Neural cell (in vitro differentiated cells): ENCODE measurements at regions not wholly inside any gene's neighbourhood (a gene's known extent, or its start where the extent isn't known, plus 50 kb on each side); places are given as distances from the start of the nearest gene placed in this dataset.

ENCODE experiments used
- H2AFZ ChIP-seq: fragments of 200-600, 300-800 bp; sonication (generic), shearing (Covaris generic); 2 replicates; pipeline ENCODE4 v1.6.0; 2014; ENCODE audit warnings: low read depth, mild to moderate bottlenecking, antibody characterized with exemption, low read length, moderate library complexity
- H3F3A ChIP-seq: fragments of 200-600 bp; shearing (Covaris generic); 2 replicates; pipeline ENCODE4 v1.6.1; 2016; ENCODE audit warnings: mild to moderate bottlenecking, moderate library complexity, mixed read lengths, antibody characterized with exemption, low read length; ENCODE audit not compliant: insufficient read depth, poor library complexity, severe bottlenecking
- H3K27ac ChIP-seq: fragments of 200-600, 300-800 bp; sonication (generic), shearing (Covaris generic); 2 replicates; pipeline ENCODE4 v1.5.1; 2014; ENCODE audit warnings: mild to moderate bottlenecking, low read length, moderate library complexity
- H3K27me3 ChIP-seq: fragments of 300-800, 200-600 bp; sonication (generic), shearing (Covaris generic); 2 replicates; pipeline ENCODE4 v1.6.0; 2014; ENCODE audit warnings: mild to moderate bottlenecking, low read depth, low read length, moderate library complexity; ENCODE audit not compliant: insufficient read depth
- H3K36me3 ChIP-seq: fragments of 300-800, 200-600 bp; sonication (generic), shearing (Covaris generic); 2 replicates; pipeline ENCODE4 v1.5.1; 2014; ENCODE audit warnings: mild to moderate bottlenecking, antibody characterized with exemption, low read length, moderate library complexity; ENCODE audit not compliant: insufficient read depth
- H3K4me2 ChIP-seq: fragments of 300-800, 200-600 bp; sonication (generic), shearing (Covaris generic); 2 replicates; pipeline ENCODE4 v1.6.0; 2014; ENCODE audit warnings: mild to moderate bottlenecking, low read length
- H3K4me3 ChIP-seq: fragments of 300-800, 200-600 bp; sonication (generic), shearing (Covaris generic); 2 replicates; pipeline ENCODE4 v1.5.1; 2014; ENCODE audit warnings: mild to moderate bottlenecking, low read length, moderate library complexity
- H3K79me2 ChIP-seq: fragments of 200-600 bp; shearing (Covaris generic); replicated peaks from 2 replicates; pipeline ENCODE4 v1.6.0; 2014; ENCODE audit warnings: mild to moderate bottlenecking, low read length, moderate library complexity; ENCODE audit not compliant: insufficient read depth
- H3K9ac ChIP-seq: fragments of 300-800, 200-600 bp; sonication (generic), shearing (Covaris generic); 2 replicates; pipeline ENCODE4 v1.6.1; 2016; ENCODE audit warnings: mild to moderate bottlenecking, low read length, mixed read lengths
- H3K9me2 ChIP-seq: fragments of 200-600 bp; shearing (Covaris generic); 2 replicates; pipeline ENCODE4 v1.6.1; 2016; ENCODE audit warnings: mild to moderate bottlenecking, low read length, mixed read lengths; ENCODE audit not compliant: insufficient read depth
- H3K9me3 ChIP-seq: fragments of 200-600, 300-800 bp; sonication (generic), shearing (Covaris generic); 2 replicates; pipeline ENCODE4 v1.6.1; 2016; ENCODE audit warnings: mild to moderate bottlenecking, mixed run types, low read length, moderate library complexity, mixed read lengths
- H4K20me1 ChIP-seq: fragments of 200-600 bp; shearing (Covaris generic); 2 replicates; pipeline ENCODE4 v1.6.1; 2016; ENCODE audit warnings: mild to moderate bottlenecking, mixed run types; ENCODE audit not compliant: insufficient read depth
- EP300 ChIP-seq: fragments of 450-650 bp; conservative IDR thresholded peaks from 2 replicates; pipeline ENCODE4 v1.6.1; 2014; ENCODE audit warnings: antibody characterized with exemption, mild to moderate bottlenecking, moderate library complexity; ENCODE audit not compliant: poor library complexity, severe bottlenecking
- EZH2 ChIP-seq: fragments of 200-600, 300-800 bp; shearing (Covaris generic), sonication (generic); IDR thresholded peaks from 2 replicates; pipeline ENCODE4 v1.6.1; 2014; ENCODE audit warnings: antibody characterized with exemption, low read length, borderline replicate concordance, mild to moderate bottlenecking; ENCODE audit not compliant: insufficient read depth, poor library complexity, severe bottlenecking
- MXI1 ChIP-seq: fragments of 450-650 bp; conservative IDR thresholded peaks from 2 replicates; pipeline ENCODE4 v1.6.1; 2014; ENCODE audit warnings: antibody characterized with exemption, mild to moderate bottlenecking; ENCODE audit not compliant: poor library complexity, severe bottlenecking
- POLR2AphosphoS5 ChIP-seq: IDR thresholded peaks from 2 replicates; pipeline ENCODE4 v1.6.1; 2012
- RAD21 ChIP-seq: fragments of 450-650 bp; conservative IDR thresholded peaks from 2 replicates; pipeline ENCODE4 v1.6.1; 2014; ENCODE audit warnings: antibody characterized with exemption, mild to moderate bottlenecking, moderate library complexity
- SMC3 ChIP-seq: fragments of 450-650 bp; conservative IDR thresholded peaks from 2 replicates; pipeline ENCODE4 v1.6.1; 2014; ENCODE audit warnings: antibody characterized with exemption, mild to moderate bottlenecking, moderate library complexity; ENCODE audit not compliant: poor library complexity
- TAF1 ChIP-seq: IDR thresholded peaks from 2 replicates; pipeline ENCODE4 v1.6.1; 2012; ENCODE audit warnings: low read depth
- TF ChIP-seq, protein P1 (sequence below): fragments of 450-650 bp; IDR thresholded peaks from 2 replicates; pipeline ENCODE4 v1.5.1; 2014; ENCODE audit warnings: antibody characterized with exemption, mild to moderate bottlenecking, moderate library complexity; ENCODE audit not compliant: poor library complexity, severe bottlenecking
- TF ChIP-seq, protein P2 (sequence below): IDR thresholded peaks from 2 replicates; pipeline ENCODE4 v1.6.1; 2012; ENCODE audit warnings: borderline replicate concordance

- Histone ChIP-seq H3K79me2 (no peaks in the 10 kb centered on the region), H3K36me3 (no peaks in the 10 kb centered on the region), H4K20me1 (no peaks in the 10 kb centered on the region), H3K27ac (no peak overlapping the region), H3K9me2 (no peaks in the 10 kb centered on the region), H2AFZ (no peak overlapping the region), H3K4me3 (no peak overlapping the region), H3K9me3 (no peaks in the 10 kb centered on the region), H3F3A (no peaks in the 10 kb centered on the region), H3K27me3 (no peaks in the 10 kb centered on the region), H3K4me2 (no peak overlapping the region), H3K9ac (no peak overlapping the region)
- TF ChIP-seq RAD21 (no peak), SMC3 (no peak), TAF1 (no peak), EZH2 (no peak), POLR2AphosphoS5 (no peak), EP300 (no peak), MXI1 (no peak)
- TF ChIP-seq, protein P1, sequence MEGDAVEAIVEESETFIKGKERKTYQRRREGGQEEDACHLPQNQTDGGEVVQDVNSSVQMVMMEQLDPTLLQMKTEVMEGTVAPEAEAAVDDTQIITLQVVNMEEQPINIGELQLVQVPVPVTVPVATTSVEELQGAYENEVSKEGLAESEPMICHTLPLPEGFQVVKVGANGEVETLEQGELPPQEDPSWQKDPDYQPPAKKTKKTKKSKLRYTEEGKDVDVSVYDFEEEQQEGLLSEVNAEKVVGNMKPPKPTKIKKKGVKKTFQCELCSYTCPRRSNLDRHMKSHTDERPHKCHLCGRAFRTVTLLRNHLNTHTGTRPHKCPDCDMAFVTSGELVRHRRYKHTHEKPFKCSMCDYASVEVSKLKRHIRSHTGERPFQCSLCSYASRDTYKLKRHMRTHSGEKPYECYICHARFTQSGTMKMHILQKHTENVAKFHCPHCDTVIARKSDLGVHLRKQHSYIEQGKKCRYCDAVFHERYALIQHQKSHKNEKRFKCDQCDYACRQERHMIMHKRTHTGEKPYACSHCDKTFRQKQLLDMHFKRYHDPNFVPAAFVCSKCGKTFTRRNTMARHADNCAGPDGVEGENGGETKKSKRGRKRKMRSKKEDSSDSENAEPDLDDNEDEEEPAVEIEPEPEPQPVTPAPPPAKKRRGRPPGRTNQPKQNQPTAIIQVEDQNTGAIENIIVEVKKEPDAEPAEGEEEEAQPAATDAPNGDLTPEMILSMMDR = no peak
- TF ChIP-seq, protein P2, sequence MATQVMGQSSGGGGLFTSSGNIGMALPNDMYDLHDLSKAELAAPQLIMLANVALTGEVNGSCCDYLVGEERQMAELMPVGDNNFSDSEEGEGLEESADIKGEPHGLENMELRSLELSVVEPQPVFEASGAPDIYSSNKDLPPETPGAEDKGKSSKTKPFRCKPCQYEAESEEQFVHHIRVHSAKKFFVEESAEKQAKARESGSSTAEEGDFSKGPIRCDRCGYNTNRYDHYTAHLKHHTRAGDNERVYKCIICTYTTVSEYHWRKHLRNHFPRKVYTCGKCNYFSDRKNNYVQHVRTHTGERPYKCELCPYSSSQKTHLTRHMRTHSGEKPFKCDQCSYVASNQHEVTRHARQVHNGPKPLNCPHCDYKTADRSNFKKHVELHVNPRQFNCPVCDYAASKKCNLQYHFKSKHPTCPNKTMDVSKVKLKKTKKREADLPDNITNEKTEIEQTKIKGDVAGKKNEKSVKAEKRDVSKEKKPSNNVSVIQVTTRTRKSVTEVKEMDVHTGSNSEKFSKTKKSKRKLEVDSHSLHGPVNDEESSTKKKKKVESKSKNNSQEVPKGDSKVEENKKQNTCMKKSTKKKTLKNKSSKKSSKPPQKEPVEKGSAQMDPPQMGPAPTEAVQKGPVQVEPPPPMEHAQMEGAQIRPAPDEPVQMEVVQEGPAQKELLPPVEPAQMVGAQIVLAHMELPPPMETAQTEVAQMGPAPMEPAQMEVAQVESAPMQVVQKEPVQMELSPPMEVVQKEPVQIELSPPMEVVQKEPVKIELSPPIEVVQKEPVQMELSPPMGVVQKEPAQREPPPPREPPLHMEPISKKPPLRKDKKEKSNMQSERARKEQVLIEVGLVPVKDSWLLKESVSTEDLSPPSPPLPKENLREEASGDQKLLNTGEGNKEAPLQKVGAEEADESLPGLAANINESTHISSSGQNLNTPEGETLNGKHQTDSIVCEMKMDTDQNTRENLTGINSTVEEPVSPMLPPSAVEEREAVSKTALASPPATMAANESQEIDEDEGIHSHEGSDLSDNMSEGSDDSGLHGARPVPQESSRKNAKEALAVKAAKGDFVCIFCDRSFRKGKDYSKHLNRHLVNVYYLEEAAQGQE = no peak
Observed at GRCh38 chr16:50917950-50918703, 176.2 kb downstream of the CYLD start.

- no peak overlapping the region for H3K4me2 ChIP-seq
- H3K79me2 ChIP-seq = no peaks in the 10 kb centered on the region
- no peak for TF ChIP-seq MXI1
- TF ChIP-seq RAD21 = no peak
- no peak for TF ChIP-seq SMC3
- TF ChIP-seq, protein P1 = no peak
- TF ChIP-seq, protein P2 = no peak
- TF ChIP-seq POLR2AphosphoS5 = no peak
- TF ChIP-seq EP300 = no peak
- no peak for TF ChIP-seq EZH2
- TF ChIP-seq TAF1 = no peak
- no peaks in the 10 kb centered on the region for H4K20me1 ChIP-seq
- no peak overlapping the region for H3K9ac ChIP-seq
- no peaks in the 10 kb centered on the region for H3K9me3 ChIP-seq
- no peaks in the 10 kb centered on the region for H3K9me2 ChIP-seq
- no peaks in the 10 kb centered on the region for H3K27me3 ChIP-seq
- H3F3A ChIP-seq = no peaks in the 10 kb centered on the region
- no peaks in the 10 kb centered on the region for H3K36me3 ChIP-seq
- H2AFZ ChIP-seq = no peak overlapping the region
- H3K4me3 ChIP-seq = no peak overlapping the region
- no peak overlapping the region for H3K27ac ChIP-seq
Observed at GRCh38 chr16:50916040-50916439, 174.2 kb downstream of the CYLD start.
